GM20431 (cell line): ENCODE measurements at regions not wholly inside any gene's neighbourhood (a gene's known extent, or its start where the extent isn't known, plus 50 kb on each side); places are given as distances from the start of the nearest gene placed in this dataset.
"Not testable (repeated sequence)": the region's sequence is repeated elsewhere in the genome, so short reads cannot be mapped to it uniquely, and the experiment has no call there.

Source experiments
- in situ Hi-C: fragments of 300-500 bp; cut with MseI, MboI; formaldehyde crosslinking; loops from one replicate; pipeline ENCODE4 v1.15.0; 2020; ENCODE audit warnings: low sequenced_read_pairs; ENCODE audit not compliant: unreplicated experiment

GRCh38 chr1:65020774-65021173, 54.4 kb upstream of the JAK1 start:
- in situ Hi-C loops, result no loop called here

GRCh38 chr1:65021795-65022194, 55.4 kb upstream of the JAK1 start:
- in situ Hi-C loops, result no loop called here

- in situ Hi-C loops, result no loop called here
Observed at GRCh38 chr1:65022216-65022615, 55.9 kb upstream of the JAK1 start.

GRCh38 chr1:65025794-65026193, 59.4 kb upstream of the JAK1 start:
- in situ Hi-C loops, result no loop called here

- in situ Hi-C loops, result no loop called here
Observed at GRCh38 chr1:65026235-65026634, 59.9 kb upstream of the JAK1 start.

GRCh38 chr1:65027666-65028358, 61.5 kb upstream of the JAK1 start:
- in situ Hi-C loops, result no loop called here

GRCh38 chr1:65029434-65029833, 63.1 kb upstream of the JAK1 start:
- in situ Hi-C loops, result not testable (repeated sequence)

GRCh38 chr1:65034879-65035278, 68.5 kb upstream of the JAK1 start:
- in situ Hi-C loops, result not testable (repeated sequence)

- in situ Hi-C loops, result no loop called here
Observed at GRCh38 chr1:65036570-65037051, 70.3 kb upstream of the JAK1 start.

GRCh38 chr1:65039066-65039465, 72.7 kb upstream of the JAK1 start:
- in situ Hi-C loops, result no loop called here

- in situ Hi-C loops, result no loop called here
Observed at GRCh38 chr1:65039508-65039907, 73.2 kb upstream of the JAK1 start.

GRCh38 chr1:65042467-65042866, 76.1 kb upstream of the JAK1 start:
- in situ Hi-C loops, result no loop called here

GRCh38 chr1:65044411-65044810, 78.1 kb upstream of the JAK1 start:
- in situ Hi-C loops, result no loop called here

- in situ Hi-C loops, result no loop called here
Observed at GRCh38 chr1:65045022-65045817, 78.9 kb upstream of the JAK1 start.

- in situ Hi-C loops, result no loop called here
Observed at GRCh38 chr1:65048335-65048734, 82.0 kb upstream of the JAK1 start.

GRCh38 chr1:65049941-65050713, 83.8 kb upstream of the JAK1 start:
- in situ Hi-C loops, result loop anchor here (25.0 kb wide), 1 partner anchor 637 kb away; no protein-coding TSS in a partner anchor

- in situ Hi-C loops, result loop anchor here (25.0 kb wide), 1 partner anchor 637 kb away; no protein-coding TSS in a partner anchor
Observed at GRCh38 chr1:65050735-65051134, 84.4 kb upstream of the JAK1 start.

- in situ Hi-C loops, result loop anchor here (25.0 kb wide), 1 partner anchor 633 kb away; no protein-coding TSS in a partner anchor
Observed at GRCh38 chr1:65054481-65054880, 88.1 kb upstream of the JAK1 start.

- in situ Hi-C loops, result loop anchor here (25.0 kb wide), 1 partner anchor 632 kb away; no protein-coding TSS in a partner anchor
Observed at GRCh38 chr1:65055747-65056146, 89.4 kb upstream of the JAK1 start.

- in situ Hi-C loops, result loop anchor here (25.0 kb wide), 1 partner anchor 631 kb away; no protein-coding TSS in a partner anchor
Observed at GRCh38 chr1:65056234-65056633, 89.9 kb upstream of the JAK1 start.
